HepG2 (cell line): ENCODE measurements at regions not wholly inside any gene's neighbourhood (a gene's known extent, or its start where the extent isn't known, plus 50 kb on each side); places are given as distances from the start of the nearest gene placed in this dataset.
A peak's percentile ranks its signal among the peaks of the same experiment; 100 is the strongest.

Experiments used
- AGO2 ChIP-seq: fragments of 200-400 bp; formaldehyde crosslinking; optimal IDR thresholded peaks from 2 replicates; pipeline ENCODE3; 2017; ENCODE audit warnings: mild to moderate bottlenecking, low read depth, low read length, moderate library complexity
- ARID2 ChIP-seq: sonication (generic); formaldehyde crosslinking; IDR thresholded peaks from 2 replicates; pipeline ENCODE4 v1.8.1; 2022; ENCODE audit warnings: mild to moderate bottlenecking, missing genetic modification reagents, borderline replicate concordance
- CREM ChIP-seq, 2 experiments: sonication (generic) in 1 of 2; formaldehyde crosslinking in 1 of 2; IDR thresholded peaks; 2 replicates each; pipeline versions ENCODE4 v1.4.0 to v1.6.1; 2016 to 2020; ENCODE audit warnings: antibody characterized with exemption in 1 of 2, mild to moderate bottlenecking in 1 of 2, missing genetic modification reagents in 1 of 2
- GTF3A ChIP-seq: sonication (generic); formaldehyde crosslinking; conservative IDR thresholded peaks from 2 replicates; pipeline ENCODE4 v1.4.0; 2020; ENCODE audit warnings: mild to moderate bottlenecking, missing genetic modification reagents
- JUNB ChIP-seq: sonication (generic); formaldehyde crosslinking; IDR thresholded peaks from 2 replicates; pipeline ENCODE4 v1.8.0; 2022; ENCODE audit warnings: missing genetic modification reagents, mild to moderate bottlenecking, borderline replicate concordance
- PITX1 ChIP-seq: sonication (generic); formaldehyde crosslinking; IDR thresholded peaks from 2 replicates; pipeline ENCODE4 v1.5.1; 2020; ENCODE audit warnings: mild to moderate bottlenecking, missing genetic modification reagents
- RFX1 ChIP-seq: fragments of 450-650 bp; IDR thresholded peaks from 2 replicates; pipeline ENCODE4 v1.6.1; 2017
- RNF2 ChIP-seq: fragments of 450-650 bp; conservative IDR thresholded peaks from 2 replicates; pipeline ENCODE4 v1.6.1; 2016; ENCODE audit warnings: low read depth
- XRCC5 ChIP-seq: fragments of 200-400 bp; formaldehyde crosslinking; optimal IDR thresholded peaks from 2 replicates; pipeline ENCODE3; 2017; ENCODE audit warnings: mild to moderate bottlenecking, low read length
- ZNF225 ChIP-seq: sonication (generic); formaldehyde crosslinking; IDR thresholded peaks from 2 replicates; pipeline ENCODE4 v1.4.0; 2020; ENCODE audit warnings: mild to moderate bottlenecking, missing genetic modification reagents
- ZNF329 ChIP-seq: sonication (generic); formaldehyde crosslinking; IDR thresholded peaks from 2 replicates; pipeline ENCODE4 v1.9.0; 2021; ENCODE audit warnings: low read depth, mild to moderate bottlenecking, missing genetic modification reagents
- ZNF501 ChIP-seq: sonication (generic); formaldehyde crosslinking; IDR thresholded peaks from 2 replicates; pipeline ENCODE4 v1.5.1; 2020; ENCODE audit warnings: mild to moderate bottlenecking, moderate library complexity, missing genetic modification reagents
- ZNF547 ChIP-seq: sonication (generic); formaldehyde crosslinking; IDR thresholded peaks from 2 replicates; pipeline ENCODE4 v1.5.1; 2020; ENCODE audit warnings: mild to moderate bottlenecking, missing genetic modification reagents
- TF ChIP-seq, protein P1 (sequence below): sonication (generic); formaldehyde crosslinking; IDR thresholded peaks from 2 replicates; pipeline ENCODE4 v1.4.0; 2020; ENCODE audit warnings: missing genetic modification reagents, borderline replicate concordance
- TF ChIP-seq, protein P2 (sequence below): sonication (generic); formaldehyde crosslinking; IDR thresholded peaks from 2 replicates; pipeline ENCODE4 v1.8.1; 2023; ENCODE audit warnings: mild to moderate bottlenecking, missing genetic modification reagents
- TF ChIP-seq, protein P3 (sequence below): sonication (generic); IDR thresholded peaks from 2 replicates; pipeline ENCODE4 v1.6.1; 2016; ENCODE audit warnings: low read depth, borderline replicate concordance
- TF ChIP-seq, protein P4 (sequence below): IDR thresholded peaks from 2 replicates; pipeline ENCODE4 v1.4.0; 2020; ENCODE audit warnings: mild to moderate bottlenecking, missing genetic modification reagents
- TF ChIP-seq, protein P5 (sequence below): sonication (generic); formaldehyde crosslinking; IDR thresholded peaks from 2 replicates; pipeline ENCODE4 v1.8.1; 2023; ENCODE audit warnings: mild to moderate bottlenecking, missing genetic modification reagents

DNA sequence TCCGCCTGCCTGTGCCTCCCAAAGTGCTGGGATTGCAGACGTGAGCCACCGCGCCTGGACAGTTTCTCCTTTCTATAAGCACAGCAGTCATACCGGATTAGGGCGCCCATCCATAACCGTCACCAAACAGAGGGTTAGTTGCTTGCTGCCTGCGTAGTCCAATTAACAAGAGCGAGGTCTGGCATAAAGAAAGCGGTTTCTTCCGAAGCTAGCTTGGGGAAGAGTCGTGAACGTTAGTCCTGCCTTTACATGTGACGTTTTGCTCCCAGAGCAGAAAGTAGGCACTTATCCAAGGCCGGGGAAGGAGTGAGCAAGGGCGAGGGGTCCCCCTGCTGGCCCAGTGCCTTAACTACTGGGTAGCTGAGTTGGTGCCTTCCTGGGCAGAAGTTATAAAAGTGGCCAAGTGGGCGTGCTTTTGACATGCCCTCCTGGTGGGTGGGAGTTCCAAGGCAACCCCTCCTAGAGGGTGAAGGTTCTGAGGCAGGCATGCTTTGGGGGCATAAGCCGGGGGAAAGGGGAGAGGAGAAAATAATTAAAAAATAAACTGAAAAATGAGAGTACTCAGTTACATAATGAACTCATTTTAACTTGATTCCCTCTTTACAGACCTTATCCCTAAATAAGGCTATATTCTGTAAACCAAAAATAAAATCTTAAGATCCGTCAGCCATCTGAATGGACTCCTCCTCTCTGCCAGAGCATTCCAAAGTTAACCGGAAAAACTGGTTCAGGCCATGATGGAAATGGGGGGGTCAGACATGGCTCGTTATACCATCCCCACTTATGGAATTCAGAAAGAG is 88.0 kb downstream of the FAM217A start (continued):
- TF ChIP-seq, protein P1, sequence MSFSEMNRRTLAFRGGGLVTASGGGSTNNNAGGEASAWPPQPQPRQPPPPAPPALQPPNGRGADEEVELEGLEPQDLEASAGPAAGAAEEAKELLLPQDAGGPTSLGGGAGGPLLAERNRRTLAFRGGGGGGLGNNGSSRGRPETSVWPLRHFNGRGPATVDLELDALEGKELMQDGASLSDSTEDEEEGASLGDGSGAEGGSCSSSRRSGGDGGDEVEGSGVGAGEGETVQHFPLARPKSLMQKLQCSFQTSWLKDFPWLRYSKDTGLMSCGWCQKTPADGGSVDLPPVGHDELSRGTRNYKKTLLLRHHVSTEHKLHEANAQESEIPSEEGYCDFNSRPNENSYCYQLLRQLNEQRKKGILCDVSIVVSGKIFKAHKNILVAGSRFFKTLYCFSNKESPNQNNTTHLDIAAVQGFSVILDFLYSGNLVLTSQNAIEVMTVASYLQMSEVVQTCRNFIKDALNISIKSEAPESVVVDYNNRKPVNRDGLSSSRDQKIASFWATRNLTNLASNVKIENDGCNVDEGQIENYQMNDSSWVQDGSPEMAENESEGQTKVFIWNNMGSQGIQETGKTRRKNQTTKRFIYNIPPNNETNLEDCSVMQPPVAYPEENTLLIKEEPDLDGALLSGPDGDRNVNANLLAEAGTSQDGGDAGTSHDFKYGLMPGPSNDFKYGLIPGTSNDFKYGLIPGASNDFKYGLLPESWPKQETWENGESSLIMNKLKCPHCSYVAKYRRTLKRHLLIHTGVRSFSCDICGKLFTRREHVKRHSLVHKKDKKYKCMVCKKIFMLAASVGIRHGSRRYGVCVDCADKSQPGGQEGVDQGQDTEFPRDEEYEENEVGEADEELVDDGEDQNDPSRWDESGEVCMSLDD, result no peak
- TF ChIP-seq, protein P2, sequence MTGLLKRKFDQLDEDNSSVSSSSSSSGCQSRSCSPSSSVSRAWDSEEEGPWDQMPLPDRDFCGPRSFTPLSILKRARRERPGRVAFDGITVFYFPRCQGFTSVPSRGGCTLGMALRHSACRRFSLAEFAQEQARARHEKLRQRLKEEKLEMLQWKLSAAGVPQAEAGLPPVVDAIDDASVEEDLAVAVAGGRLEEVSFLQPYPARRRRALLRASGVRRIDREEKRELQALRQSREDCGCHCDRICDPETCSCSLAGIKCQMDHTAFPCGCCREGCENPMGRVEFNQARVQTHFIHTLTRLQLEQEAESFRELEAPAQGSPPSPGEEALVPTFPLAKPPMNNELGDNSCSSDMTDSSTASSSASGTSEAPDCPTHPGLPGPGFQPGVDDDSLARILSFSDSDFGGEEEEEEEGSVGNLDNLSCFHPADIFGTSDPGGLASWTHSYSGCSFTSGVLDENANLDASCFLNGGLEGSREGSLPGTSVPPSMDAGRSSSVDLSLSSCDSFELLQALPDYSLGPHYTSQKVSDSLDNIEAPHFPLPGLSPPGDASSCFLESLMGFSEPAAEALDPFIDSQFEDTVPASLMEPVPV (CRISPR knock-in tag), result no peak
- TF ChIP-seq XRCC5 (peak; percentile 96), CREM (IDR thresholded peaks at IDR 0.05) (no peak), CREM (CRISPR knock-in tag; IDR thresholded peaks at IDR 0.05) (no peak), GTF3A (CRISPR knock-in tag) (no peak), RFX1 (no peak), AGO2 (no peak), ZNF225 (no peak), ARID2 (no peak), ZNF501 (CRISPR knock-in tag) (peak; percentile 78), ZNF547 (CRISPR knock-in tag) (no peak), PITX1 (CRISPR knock-in tag) (no peak), ZNF329 (CRISPR knock-in tag) (0 out of 2 replicates have a peak, but pooled peaks have one; percentile 36), RNF2 (no peak), JUNB (CRISPR knock-in tag) (no peak)
- TF ChIP-seq, protein P3, sequence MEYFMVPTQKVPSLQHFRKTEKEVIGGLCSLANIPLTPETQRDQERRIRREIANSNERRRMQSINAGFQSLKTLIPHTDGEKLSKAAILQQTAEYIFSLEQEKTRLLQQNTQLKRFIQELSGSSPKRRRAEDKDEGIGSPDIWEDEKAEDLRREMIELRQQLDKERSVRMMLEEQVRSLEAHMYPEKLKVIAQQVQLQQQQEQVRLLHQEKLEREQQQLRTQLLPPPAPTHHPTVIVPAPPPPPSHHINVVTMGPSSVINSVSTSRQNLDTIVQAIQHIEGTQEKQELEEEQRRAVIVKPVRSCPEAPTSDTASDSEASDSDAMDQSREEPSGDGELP, result no peak
- TF ChIP-seq, protein P4, sequence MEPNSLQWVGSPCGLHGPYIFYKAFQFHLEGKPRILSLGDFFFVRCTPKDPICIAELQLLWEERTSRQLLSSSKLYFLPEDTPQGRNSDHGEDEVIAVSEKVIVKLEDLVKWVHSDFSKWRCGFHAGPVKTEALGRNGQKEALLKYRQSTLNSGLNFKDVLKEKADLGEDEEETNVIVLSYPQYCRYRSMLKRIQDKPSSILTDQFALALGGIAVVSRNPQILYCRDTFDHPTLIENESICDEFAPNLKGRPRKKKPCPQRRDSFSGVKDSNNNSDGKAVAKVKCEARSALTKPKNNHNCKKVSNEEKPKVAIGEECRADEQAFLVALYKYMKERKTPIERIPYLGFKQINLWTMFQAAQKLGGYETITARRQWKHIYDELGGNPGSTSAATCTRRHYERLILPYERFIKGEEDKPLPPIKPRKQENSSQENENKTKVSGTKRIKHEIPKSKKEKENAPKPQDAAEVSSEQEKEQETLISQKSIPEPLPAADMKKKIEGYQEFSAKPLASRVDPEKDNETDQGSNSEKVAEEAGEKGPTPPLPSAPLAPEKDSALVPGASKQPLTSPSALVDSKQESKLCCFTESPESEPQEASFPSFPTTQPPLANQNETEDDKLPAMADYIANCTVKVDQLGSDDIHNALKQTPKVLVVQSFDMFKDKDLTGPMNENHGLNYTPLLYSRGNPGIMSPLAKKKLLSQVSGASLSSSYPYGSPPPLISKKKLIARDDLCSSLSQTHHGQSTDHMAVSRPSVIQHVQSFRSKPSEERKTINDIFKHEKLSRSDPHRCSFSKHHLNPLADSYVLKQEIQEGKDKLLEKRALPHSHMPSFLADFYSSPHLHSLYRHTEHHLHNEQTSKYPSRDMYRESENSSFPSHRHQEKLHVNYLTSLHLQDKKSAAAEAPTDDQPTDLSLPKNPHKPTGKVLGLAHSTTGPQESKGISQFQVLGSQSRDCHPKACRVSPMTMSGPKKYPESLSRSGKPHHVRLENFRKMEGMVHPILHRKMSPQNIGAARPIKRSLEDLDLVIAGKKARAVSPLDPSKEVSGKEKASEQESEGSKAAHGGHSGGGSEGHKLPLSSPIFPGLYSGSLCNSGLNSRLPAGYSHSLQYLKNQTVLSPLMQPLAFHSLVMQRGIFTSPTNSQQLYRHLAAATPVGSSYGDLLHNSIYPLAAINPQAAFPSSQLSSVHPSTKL (CRISPR knock-in tag), result peak; percentile 46
- TF ChIP-seq, protein P5, sequence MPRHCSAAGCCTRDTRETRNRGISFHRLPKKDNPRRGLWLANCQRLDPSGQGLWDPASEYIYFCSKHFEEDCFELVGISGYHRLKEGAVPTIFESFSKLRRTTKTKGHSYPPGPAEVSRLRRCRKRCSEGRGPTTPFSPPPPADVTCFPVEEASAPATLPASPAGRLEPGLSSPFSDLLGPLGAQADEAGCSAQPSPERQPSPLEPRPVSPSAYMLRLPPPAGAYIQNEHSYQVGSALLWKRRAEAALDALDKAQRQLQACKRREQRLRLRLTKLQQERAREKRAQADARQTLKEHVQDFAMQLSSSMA (CRISPR knock-in tag), result peak; percentile 46; the same call in 1 of the 2 replicates
